ENCODE measurements at regions not wholly inside any gene's neighbourhood (a gene's known extent, or its start where the extent isn't known, plus 50 kb on each side); places are given as distances from the start of the nearest gene placed in this dataset.

DNA sequence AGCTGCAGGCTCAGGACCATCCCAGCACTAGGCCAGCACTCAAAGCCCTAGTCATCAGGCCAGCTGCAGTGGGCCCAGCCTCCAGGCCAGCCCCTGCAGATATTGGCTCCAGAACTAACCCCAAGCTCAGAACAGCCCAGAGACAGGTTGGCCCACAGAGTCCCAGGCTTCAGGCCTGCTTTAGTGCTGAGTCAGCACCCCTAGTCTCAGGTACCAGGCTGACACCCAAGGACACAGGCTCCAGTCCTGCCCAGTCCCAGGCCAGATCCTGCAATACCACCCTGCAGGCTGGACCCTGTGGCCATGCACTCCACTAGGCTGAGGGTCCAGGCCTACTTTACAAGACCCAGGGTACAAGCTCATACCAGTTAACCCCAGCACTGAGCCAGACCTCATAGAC is 234.4 kb upstream of the GPRIN3 start:
- DNase-seq, result no peak

DNA sequence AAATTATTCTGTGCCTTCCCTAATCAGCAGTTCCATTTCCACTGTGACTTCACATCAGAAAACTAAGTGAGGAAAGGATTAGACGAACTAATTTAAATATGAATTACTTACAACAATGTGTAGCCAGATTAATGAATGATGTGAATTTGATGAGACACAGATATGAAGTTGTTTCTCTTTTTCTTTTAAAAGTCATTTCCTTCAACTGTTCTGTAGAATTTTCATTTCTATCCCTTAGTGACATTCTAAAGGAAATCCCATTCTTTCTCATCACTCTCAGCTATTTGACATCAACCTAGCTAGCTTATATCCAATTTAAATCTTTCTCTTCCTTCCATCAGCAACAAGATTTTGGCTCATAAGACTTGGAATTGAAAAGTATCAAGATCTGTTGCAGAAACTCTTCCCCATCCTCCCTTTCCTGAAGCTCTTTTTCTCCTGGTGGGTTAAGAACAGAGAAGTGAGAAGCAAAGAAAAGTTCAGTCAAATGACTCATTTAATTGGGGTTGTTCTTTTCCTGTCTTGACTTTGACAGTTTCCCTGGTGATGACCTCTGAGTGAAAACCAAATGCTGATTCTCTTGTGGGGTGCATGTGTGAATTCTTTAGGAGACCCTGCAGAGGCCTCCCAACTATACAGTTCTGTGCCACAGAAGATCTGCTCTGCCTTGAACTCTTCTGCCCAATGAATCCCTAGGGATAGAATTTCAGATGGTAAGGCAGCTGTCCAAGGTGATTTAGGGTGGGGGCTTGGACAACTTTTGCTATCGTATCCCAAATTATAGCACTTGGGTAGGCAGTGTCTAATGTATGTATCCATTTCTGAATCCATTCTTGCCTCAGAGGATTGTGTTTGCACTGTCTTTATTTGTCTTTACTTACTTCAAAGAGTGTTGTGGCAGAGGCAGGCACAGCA is 232.5 kb upstream of the GPRIN3 start:
- no peak for DNase-seq

DNA sequence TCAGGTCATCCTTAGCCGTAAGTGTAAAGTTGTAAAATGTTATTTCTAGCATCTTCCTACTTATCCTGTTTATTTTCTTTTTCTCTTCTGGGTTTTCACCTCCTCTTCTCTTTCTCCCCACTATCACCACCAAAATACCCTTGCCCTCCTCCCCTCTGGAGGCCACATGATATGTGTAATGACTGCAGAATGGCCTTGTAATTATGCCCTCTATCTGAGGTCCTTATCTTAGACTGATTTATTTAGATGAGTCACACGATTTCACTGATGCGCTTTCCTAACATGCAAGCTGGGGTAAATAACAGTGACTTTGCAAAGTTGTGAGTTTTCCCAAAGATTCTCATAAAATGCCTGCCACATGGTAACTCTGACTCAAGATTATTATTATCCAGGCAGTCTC is 231.8 kb upstream of the GPRIN3 start:
- no peak for DNase-seq

DNA sequence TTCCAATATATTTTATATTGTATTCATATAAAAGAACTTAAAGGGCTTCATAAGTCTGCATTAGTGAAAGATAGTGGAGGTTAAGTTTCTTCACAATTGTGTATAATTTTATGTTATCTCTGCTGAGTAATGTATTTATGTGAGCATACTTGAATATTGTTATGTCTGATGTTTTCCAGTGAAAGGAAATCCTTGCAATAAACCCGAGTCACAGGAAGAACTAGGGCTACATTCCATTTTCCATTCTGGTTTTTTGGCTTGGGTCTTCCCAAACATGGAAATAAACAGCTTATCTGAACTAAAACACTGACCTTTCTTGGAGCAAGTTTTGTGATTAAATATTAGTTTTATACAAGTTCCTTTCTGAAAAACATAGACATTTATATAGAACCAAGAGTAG is 231.3 kb upstream of the GPRIN3 start:
- DNase-seq, result no peak

DNA sequence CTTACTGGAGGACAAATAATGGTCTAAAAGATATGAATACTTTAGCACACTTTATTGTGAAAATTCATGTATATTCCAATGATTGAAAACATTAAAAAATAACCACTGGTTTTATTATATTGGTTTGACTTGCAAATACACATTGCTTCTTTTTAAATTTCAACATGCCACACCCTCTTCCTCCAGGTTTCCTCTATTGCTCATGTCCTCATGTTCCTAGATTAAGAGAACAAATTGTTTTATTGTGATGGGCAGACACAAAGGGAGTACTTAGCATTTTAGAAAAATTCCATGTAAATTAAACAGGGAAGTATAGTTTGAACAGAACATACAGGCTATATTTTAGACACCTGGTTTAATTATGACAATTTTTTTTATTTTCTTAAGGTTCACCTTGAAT is 230.6 kb upstream of the GPRIN3 start:
- DNase-seq, result no peak

DNA sequence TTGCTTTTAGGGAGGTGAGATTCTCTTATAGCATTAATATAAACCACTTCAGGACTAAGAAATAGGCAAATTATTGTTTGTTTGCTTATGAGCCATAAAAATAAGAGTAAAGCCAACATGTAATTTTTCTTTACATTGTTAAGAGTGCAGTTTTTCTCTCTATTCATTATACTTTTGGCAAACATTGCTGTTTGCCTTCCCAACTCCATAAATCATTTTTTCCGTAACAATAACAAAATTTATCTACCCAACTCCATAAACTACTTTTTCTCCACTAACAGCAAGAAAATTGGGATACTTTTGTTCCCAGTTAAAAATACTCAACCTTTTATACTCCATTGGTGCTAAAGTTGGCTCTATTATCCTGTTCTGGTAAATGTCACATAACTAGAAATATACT is 229.7 kb upstream of the GPRIN3 start:
- no peak for DNase-seq

DNA sequence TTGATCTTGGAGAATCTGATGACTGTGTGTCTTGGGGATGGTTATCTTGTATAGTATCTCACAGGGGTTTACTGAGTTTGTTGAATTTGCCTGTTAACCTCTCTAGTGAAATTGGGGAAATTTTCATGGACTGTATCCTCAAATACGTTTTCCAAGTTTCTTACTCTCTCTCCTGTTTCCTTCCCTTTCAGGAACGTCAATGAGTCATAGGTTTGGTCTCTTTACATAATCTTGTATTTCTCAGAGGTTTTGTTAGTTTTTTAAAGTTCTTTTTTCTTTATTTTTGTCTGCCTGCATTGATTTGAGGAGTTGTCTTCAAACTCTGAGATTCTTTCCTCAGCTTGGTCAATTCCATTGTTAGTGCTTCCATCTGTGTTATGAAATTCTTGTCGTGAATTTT is 227.7 kb upstream of the GPRIN3 start:
- no peak for DNase-seq

DNA sequence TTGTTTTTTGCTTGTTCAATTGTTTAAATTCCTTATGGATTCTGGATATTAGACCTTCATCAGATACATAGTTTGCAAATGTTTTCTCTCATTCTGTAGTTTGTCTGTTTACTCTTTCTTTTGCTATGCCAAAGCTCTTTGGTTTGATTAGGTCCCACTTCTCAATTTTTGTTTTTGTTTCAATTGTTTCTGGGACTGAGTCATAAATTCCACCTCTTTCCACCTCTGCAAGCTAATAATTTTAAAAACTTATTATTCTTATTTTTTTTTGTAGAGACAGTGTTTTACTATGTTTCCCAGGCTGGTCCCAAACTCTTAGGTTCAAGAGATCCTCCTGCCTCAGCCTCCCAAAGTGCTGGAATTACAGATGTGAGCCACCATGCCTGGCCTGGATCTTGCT is 226.8 kb upstream of the GPRIN3 start:
- DNase-seq, result no peak

DNA sequence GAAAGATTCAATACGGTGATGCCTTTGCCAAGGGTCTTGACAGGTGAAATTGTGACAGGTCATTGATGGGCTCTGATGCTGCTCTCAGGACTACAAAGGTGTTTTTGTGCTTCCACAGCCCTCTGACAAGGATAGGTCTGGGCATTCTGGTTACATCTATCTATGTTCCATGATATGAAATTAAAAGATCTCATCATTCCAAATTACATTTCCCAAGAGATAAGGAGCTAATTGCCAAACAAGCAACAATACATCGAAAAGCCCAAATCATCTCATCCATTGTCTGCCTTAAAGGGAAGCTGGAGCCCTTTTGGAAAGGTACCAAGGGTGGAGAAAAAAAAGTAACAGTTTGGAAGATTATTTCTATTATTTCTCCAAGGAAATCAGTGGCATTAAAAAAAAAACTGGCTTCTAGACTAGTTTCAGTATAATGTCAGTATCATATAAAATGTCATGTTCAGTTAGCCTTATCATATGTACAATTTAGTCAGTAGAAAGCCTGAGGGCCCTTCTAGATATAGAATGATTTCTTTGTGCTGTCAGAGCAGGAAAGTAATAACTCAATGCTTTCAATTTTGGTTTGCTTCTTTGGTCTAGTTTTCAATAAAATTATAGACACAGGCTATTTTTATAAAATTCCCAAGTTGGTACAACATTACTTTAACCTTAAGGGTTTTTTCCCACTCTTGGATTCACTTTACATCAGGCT is 224.5 kb upstream of the GPRIN3 start:
- no peak for DNase-seq

DNA sequence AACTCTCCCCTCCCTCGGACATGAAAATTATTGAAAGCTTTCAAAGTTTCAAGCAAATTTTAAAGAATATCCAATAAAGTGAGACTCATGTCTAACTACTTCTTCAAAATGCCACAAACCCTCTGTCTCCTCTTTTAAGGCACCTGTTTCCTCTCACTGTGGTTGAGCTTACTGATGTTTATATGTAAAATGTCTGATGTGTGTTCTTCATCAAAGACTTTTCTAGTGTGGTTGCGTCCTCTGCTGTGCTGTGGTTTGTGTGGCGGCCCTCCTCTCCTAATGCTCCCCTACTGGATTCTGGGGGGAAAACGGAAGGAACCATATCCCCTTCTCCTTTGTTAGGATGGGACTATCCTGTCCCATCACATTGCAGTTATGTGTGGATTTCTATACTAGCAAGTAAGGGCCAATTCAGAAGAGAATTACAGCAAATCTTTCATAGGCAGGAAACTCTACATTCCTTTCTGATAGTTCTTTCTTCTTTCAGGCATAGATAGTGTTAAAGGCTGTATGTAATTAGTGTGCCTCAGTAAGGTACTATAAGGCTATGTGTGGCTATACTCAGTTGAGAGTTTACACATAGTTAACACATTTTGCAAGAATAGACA is 221.0 kb upstream of the GPRIN3 start:
- DNase-seq, result no peak

DNA sequence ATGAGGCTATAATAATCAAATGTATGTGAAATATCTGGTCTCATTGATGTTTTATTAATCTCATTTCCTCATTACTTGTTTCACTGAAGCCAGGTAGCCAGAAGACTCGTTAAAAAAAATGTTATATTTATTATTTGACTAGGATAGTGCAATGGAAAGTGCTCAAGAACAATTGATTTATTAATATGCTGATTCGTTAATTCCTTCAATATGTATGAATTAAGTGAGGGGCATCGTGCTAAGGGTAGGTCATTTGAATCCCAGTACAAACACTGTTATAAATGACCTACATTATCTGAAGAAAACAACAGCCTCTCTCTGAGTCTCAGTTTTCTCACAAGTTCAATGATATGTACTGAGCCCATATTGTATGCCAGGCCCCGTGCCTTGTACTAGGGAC is 214.2 kb upstream of the GPRIN3 start:
- no peak for DNase-seq

DNA sequence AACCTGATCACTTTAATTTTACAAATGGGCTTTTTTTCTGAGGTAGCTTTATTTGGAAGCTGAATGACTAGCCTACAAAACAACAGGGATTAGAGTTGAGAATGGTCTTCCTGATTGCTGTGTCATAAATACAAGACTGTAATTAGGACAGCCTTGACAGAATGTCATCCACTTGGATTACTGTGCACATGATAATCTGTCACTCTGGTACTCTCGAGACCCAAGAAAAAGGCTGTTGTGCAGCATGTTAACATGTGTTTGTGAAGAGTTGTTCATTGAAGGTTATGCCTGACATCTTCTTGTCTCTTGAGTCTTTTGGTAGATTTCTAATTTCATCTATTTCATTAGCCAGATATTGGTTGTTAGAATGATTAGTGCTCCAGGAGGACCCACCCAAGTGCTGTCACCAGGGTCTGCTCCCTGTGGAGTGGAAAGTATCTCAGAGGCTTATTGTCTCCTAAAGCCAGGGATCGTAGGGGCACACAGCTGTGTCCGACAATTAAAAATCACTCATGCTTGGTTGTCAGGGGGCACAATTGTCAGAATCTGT is 212.2 kb upstream of the GPRIN3 start:
- no peak for DNase-seq

DNA sequence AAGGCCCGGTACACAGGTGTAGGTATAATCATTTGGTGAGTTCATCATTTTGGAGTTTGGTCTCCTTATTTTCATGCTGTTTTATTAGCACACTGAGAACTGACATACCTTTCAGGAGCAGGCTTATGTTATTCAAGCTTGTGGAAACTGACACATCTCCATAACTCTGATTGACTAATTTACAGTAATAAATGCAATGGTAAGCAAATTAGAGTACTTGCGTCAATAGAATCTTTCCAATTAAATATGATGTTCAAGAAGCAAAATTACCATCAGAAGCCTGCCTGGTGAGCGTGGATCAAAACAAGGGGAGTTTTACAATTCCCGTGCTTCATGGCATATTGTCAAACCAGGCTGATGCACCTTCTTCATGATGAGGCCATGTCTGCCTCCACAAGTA is 210.7 kb upstream of the GPRIN3 start:
- no peak for DNase-seq

DNA sequence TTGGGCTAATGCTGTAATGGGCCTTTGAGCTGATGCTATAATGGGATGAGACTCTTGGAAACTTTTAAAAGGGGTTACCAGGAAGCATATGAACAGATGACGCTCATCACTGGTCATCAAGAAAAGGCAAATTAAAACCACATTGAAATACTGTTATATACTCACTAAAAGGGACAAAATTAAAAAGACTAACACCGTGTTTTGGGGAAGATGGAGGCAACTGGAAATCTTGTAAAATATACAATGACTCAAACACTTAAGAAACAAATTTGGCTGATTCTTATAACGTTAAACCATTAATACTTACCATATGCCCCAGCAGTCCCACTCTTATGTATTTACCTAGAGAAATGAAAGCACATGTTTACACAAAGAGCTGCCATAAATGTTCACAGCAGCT is 207.2 kb upstream of the GPRIN3 start:
- no peak for DNase-seq

DNA sequence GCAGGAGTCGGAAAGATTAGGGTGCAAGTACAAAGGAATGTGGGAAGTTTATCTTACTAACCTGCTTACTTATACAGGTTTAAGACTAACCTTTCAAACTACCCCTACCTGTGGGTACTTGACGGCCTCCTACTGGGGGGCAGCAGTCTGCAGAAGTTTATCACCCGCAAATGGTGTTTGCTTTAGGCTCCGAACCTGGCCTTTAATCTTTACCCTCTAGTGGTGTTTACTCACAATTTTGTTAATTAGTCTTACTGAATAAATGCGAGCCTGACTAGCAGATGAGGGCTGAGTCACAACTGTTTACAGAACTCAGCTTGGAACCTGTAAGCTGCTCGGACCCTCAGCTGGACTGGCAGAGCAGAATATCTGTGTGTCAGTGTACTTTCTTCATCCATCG is 204.2 kb upstream of the GPRIN3 start:
- DNase-seq, result no peak

DNA sequence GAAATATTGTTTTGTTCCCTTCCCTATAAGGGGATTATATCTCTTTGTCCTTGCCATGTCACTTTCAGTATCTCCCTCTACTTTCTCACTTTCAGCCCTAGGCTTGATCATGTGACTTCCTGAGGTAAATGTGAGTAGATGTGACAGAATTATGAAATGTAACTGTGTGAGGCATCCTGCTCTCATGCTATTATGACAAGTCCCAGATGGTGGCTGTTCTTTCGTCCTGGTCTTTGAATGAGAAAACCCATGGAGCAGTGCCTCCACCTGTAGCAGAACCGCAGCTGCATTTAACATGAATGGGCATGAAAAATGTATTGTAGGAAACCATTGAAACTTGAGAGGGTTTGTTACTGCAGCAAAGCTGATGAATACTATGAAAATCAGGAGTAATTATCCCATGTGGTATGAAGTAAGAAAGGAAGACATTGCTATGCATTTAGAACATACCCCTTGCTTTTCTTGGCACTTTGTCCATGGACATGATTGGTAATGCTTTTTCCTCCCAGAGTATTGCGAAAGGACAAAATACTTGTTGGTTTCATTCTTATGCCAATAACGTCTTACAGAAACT is 202.2 kb upstream of the GPRIN3 start:
- peak in 1 of 2 experiments; percentile 7 for DNase-seq

DNA sequence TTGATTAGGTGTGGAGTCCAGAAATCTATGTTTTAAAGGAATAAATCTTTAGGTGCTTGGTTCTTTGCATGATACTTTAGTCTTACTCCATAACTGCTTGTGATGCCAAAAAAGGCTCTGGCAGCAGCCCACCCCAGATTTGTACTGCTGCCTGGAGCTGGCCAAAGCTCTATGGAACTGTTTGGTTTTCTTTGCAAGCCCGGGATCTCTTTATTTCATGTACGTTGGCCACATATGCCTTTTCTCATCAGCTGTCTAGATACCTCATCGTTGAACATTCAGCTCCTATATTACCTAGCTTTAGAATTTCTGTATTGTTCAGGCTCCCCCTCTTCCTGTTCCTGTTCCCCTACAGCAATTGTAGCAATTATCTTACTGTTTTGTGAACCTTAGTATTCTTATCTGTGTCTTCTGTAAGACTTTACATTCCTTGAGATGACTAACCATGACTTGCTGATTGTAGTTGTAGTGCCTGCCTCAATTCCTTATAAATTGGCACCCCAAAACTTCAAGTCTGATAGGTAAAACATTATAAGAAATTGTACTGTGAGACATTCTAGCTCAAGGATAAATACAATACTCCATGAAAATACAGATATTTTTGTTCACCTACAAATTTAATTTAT is 199.4 kb upstream of the GPRIN3 start:
- DNase-seq, result no peak

DNA sequence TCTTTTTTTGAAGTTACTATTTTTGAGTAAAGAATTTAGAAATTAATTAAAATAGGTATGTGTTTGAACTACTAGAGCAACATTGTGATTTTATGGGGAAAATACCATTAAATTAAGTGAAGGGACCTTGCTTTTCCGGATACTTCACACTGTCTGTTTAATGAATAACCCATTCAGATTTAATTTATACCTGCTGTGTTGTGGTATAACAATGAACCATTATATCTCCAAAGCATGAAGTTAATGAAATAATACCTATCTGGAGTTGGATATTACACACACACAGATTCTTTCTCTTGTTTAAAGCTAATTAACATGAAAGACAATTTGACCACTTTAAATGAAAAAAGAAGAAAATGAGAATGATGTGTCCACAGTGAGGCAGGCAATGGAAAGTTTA is 195.0 kb upstream of the GPRIN3 start:
- DNase-seq, result no peak

DNA sequence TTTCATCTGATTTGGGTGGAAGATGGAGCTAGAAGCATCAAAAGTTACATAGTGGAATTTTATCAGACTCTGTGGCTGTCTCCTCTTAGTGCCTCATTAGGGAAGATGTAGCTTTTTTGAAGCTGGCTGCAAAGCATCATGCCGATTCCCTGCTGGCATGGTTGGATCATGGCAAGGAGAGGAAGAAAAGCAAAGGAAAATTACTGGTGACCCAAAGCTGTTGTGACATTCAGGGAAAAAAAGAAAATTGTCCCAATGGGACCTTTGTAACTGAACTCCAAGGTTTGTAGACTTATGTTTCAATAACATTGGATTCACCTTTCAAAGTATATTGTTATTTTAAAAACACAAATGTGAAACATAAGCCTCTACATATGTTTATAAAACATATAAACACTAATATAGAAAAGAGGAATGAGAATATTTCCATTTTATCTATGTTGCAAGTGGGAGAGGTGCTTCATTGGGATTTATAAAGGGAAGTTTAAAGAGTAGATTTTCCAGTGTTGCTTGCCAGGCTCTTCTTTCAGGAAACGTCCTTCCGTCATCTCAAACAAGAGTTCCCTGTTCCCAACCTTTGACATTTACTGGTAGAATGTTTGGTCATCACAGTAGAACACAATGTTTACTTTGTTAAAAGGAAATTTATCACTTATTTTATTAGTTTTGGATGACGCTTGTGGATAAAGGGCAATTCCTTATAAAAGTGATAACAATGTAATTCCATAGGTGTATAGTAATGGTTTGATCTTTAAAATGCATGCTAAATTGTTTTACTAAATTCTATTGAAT is 190.1 kb upstream of the GPRIN3 start:
- DNase-seq, result no peak

DNA sequence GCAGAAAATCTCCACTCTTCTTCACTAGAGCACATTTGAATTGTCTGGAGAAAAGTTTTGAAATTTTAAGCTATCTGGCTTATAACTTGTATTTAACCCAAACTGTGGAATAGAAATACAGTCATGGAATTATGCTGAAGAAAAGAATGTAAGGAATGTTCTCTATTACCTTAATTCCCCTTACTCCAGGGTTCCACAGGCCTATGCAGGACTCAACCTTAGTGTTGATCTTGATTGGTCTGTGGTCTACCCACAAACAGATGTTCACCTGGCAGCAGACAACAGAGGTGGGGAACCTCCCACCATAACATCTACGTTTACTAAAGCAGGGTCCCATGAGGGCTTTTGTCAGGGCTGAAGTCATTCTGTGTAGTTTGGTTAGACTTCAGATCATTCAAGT is 189.3 kb upstream of the GPRIN3 start:
- no peak for DNase-seq

DNA sequence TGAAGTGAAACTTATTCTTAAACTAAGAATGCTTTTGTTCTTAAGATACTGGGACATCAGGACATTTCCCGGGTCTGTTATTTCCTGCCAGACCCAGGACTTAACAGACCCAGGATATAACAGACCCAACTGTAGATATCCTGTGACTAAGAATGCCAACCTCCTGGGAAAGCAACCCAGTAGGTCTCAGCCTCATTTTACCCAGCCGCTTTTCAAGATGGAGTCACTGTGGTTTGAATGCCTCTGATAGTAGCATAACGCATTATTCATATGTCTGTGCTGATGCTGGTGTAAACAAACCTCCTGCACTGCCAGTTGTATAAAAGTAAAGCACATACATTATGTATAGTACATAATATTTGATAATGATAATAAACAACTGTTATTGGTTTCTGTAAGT is 185.8 kb upstream of the GPRIN3 start:
- no peak for DNase-seq

DNA sequence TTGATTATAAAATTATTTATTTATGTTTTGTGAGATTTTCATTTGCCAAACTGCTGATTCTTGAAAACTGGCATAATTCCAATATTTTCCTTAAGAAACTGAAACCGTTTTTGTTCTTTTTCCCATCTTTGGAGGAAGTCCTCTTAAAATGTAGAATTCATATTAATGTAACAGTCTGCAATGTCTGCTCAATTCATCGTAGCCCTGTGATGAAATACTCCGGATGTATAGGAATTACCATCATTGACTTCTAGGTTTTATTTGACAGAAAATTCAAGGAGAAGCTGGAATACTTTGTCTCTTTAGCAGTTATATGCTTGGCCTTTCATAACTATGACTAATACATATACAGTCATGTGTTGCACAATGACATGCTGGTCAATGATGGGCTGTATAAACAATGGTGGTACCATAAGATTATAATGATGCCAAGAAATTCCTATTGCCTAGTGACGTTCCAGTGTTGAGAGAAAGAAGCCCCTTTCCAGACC is 185.0 kb upstream of the GPRIN3 start:
- DNase-seq, result no peak
